Neural cell (in vitro differentiated cells): ENCODE measurements at regions not wholly inside any gene's neighbourhood (a gene's known extent, or its start where the extent isn't known, plus 50 kb on each side); places are given as distances from the start of the nearest gene placed in this dataset.

Experiments
- H2AFZ ChIP-seq: fragments of 200-600, 300-800 bp; sonication (generic), shearing (Covaris generic); 2 replicates; pipeline ENCODE4 v1.6.0; 2014; ENCODE audit warnings: low read depth, mild to moderate bottlenecking, antibody characterized with exemption, low read length, moderate library complexity
- H3F3A ChIP-seq: fragments of 200-600 bp; shearing (Covaris generic); 2 replicates; pipeline ENCODE4 v1.6.1; 2016; ENCODE audit warnings: mild to moderate bottlenecking, moderate library complexity, mixed read lengths, antibody characterized with exemption, low read length; ENCODE audit not compliant: insufficient read depth, poor library complexity, severe bottlenecking
- H3K27ac ChIP-seq: fragments of 200-600, 300-800 bp; sonication (generic), shearing (Covaris generic); 2 replicates; pipeline ENCODE4 v1.5.1; 2014; ENCODE audit warnings: mild to moderate bottlenecking, low read length, moderate library complexity
- H3K27me3 ChIP-seq: fragments of 300-800, 200-600 bp; sonication (generic), shearing (Covaris generic); 2 replicates; pipeline ENCODE4 v1.6.0; 2014; ENCODE audit warnings: mild to moderate bottlenecking, low read depth, low read length, moderate library complexity; ENCODE audit not compliant: insufficient read depth
- H3K36me3 ChIP-seq: fragments of 300-800, 200-600 bp; sonication (generic), shearing (Covaris generic); 2 replicates; pipeline ENCODE4 v1.5.1; 2014; ENCODE audit warnings: mild to moderate bottlenecking, antibody characterized with exemption, low read length, moderate library complexity; ENCODE audit not compliant: insufficient read depth
- H3K4me2 ChIP-seq: fragments of 300-800, 200-600 bp; sonication (generic), shearing (Covaris generic); 2 replicates; pipeline ENCODE4 v1.6.0; 2014; ENCODE audit warnings: mild to moderate bottlenecking, low read length
- H3K4me3 ChIP-seq: fragments of 300-800, 200-600 bp; sonication (generic), shearing (Covaris generic); 2 replicates; pipeline ENCODE4 v1.5.1; 2014; ENCODE audit warnings: mild to moderate bottlenecking, low read length, moderate library complexity
- H3K79me2 ChIP-seq: fragments of 200-600 bp; shearing (Covaris generic); replicated peaks from 2 replicates; pipeline ENCODE4 v1.6.0; 2014; ENCODE audit warnings: mild to moderate bottlenecking, low read length, moderate library complexity; ENCODE audit not compliant: insufficient read depth
- H3K9ac ChIP-seq: fragments of 300-800, 200-600 bp; sonication (generic), shearing (Covaris generic); 2 replicates; pipeline ENCODE4 v1.6.1; 2016; ENCODE audit warnings: mild to moderate bottlenecking, low read length, mixed read lengths
- H3K9me2 ChIP-seq: fragments of 200-600 bp; shearing (Covaris generic); 2 replicates; pipeline ENCODE4 v1.6.1; 2016; ENCODE audit warnings: mild to moderate bottlenecking, low read length, mixed read lengths; ENCODE audit not compliant: insufficient read depth
- H3K9me3 ChIP-seq: fragments of 200-600, 300-800 bp; sonication (generic), shearing (Covaris generic); 2 replicates; pipeline ENCODE4 v1.6.1; 2016; ENCODE audit warnings: mild to moderate bottlenecking, mixed run types, low read length, moderate library complexity, mixed read lengths
- H4K20me1 ChIP-seq: fragments of 200-600 bp; shearing (Covaris generic); 2 replicates; pipeline ENCODE4 v1.6.1; 2016; ENCODE audit warnings: mild to moderate bottlenecking, mixed run types; ENCODE audit not compliant: insufficient read depth
- EP300 ChIP-seq: fragments of 450-650 bp; conservative IDR thresholded peaks from 2 replicates; pipeline ENCODE4 v1.6.1; 2014; ENCODE audit warnings: antibody characterized with exemption, mild to moderate bottlenecking, moderate library complexity; ENCODE audit not compliant: poor library complexity, severe bottlenecking
- EZH2 ChIP-seq: fragments of 200-600, 300-800 bp; shearing (Covaris generic), sonication (generic); IDR thresholded peaks from 2 replicates; pipeline ENCODE4 v1.6.1; 2014; ENCODE audit warnings: antibody characterized with exemption, low read length, borderline replicate concordance, mild to moderate bottlenecking; ENCODE audit not compliant: insufficient read depth, poor library complexity, severe bottlenecking
- MXI1 ChIP-seq: fragments of 450-650 bp; conservative IDR thresholded peaks from 2 replicates; pipeline ENCODE4 v1.6.1; 2014; ENCODE audit warnings: antibody characterized with exemption, mild to moderate bottlenecking; ENCODE audit not compliant: poor library complexity, severe bottlenecking
- POLR2AphosphoS5 ChIP-seq: IDR thresholded peaks from 2 replicates; pipeline ENCODE4 v1.6.1; 2012
- RAD21 ChIP-seq: fragments of 450-650 bp; conservative IDR thresholded peaks from 2 replicates; pipeline ENCODE4 v1.6.1; 2014; ENCODE audit warnings: antibody characterized with exemption, mild to moderate bottlenecking, moderate library complexity
- REST ChIP-seq: IDR thresholded peaks from 2 replicates; pipeline ENCODE4 v1.6.1; 2012; ENCODE audit warnings: borderline replicate concordance
- SMC3 ChIP-seq: fragments of 450-650 bp; conservative IDR thresholded peaks from 2 replicates; pipeline ENCODE4 v1.6.1; 2014; ENCODE audit warnings: antibody characterized with exemption, mild to moderate bottlenecking, moderate library complexity; ENCODE audit not compliant: poor library complexity
- TAF1 ChIP-seq: IDR thresholded peaks from 2 replicates; pipeline ENCODE4 v1.6.1; 2012; ENCODE audit warnings: low read depth
- TF ChIP-seq, protein P1 (sequence below): fragments of 450-650 bp; IDR thresholded peaks from 2 replicates; pipeline ENCODE4 v1.5.1; 2014; ENCODE audit warnings: antibody characterized with exemption, mild to moderate bottlenecking, moderate library complexity; ENCODE audit not compliant: poor library complexity, severe bottlenecking

GRCh38 chr6:113383701-113384100 is 473.4 kb upstream of the MARCKS start:
- Histone ChIP-seq H3K9ac (no peak overlapping the region), H3K4me3 (no peak overlapping the region), H3K27ac (no peak overlapping the region), H3K36me3 (no peaks in the 10 kb centered on the region), H3K4me2 (no peak overlapping the region), H4K20me1 (no peaks in the 10 kb centered on the region), H3K9me2 (no peaks in the 10 kb centered on the region), H3F3A (no peaks in the 10 kb centered on the region), H3K79me2 (no peaks in the 10 kb centered on the region), H3K9me3 (no peaks in the 10 kb centered on the region), H3K27me3 (no peaks in the 10 kb centered on the region), H2AFZ (no peak overlapping the region)
- TF ChIP-seq SMC3 (no peak), REST (no peak), POLR2AphosphoS5 (no peak)

GRCh38 chr6:113385020-113385431 is 472.1 kb upstream of the MARCKS start:
- TF ChIP-seq TAF1 (no peak), POLR2AphosphoS5 (no peak), REST (no peak), EP300 (no peak), SMC3 (no peak), RAD21 (no peak), EZH2 (no peak), MXI1 (no peak)
- TF ChIP-seq, protein P1, sequence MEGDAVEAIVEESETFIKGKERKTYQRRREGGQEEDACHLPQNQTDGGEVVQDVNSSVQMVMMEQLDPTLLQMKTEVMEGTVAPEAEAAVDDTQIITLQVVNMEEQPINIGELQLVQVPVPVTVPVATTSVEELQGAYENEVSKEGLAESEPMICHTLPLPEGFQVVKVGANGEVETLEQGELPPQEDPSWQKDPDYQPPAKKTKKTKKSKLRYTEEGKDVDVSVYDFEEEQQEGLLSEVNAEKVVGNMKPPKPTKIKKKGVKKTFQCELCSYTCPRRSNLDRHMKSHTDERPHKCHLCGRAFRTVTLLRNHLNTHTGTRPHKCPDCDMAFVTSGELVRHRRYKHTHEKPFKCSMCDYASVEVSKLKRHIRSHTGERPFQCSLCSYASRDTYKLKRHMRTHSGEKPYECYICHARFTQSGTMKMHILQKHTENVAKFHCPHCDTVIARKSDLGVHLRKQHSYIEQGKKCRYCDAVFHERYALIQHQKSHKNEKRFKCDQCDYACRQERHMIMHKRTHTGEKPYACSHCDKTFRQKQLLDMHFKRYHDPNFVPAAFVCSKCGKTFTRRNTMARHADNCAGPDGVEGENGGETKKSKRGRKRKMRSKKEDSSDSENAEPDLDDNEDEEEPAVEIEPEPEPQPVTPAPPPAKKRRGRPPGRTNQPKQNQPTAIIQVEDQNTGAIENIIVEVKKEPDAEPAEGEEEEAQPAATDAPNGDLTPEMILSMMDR = no peak

More at GRCh38 chr6:113385020-113385431, 472.1 kb upstream of the MARCKS start:
- H2AFZ ChIP-seq = no peak overlapping the region
- H3K79me2 ChIP-seq = no peaks in the 10 kb centered on the region
- H3K27ac ChIP-seq = no peak overlapping the region
- no peak overlapping the region for H3K4me3 ChIP-seq
- no peaks in the 10 kb centered on the region for H3K36me3 ChIP-seq
- H3K27me3 ChIP-seq = no peaks in the 10 kb centered on the region
- H3K4me2 ChIP-seq = no peak overlapping the region
- H3F3A ChIP-seq = no peaks in the 10 kb centered on the region
- H4K20me1 ChIP-seq = no peaks in the 10 kb centered on the region
- H3K9me3 ChIP-seq = no peaks in the 10 kb centered on the region
- H3K9ac ChIP-seq = no peak overlapping the region
- H3K9me2 ChIP-seq = no peaks in the 10 kb centered on the region
